Panc1 (cell line): ENCODE measurements at regions not wholly inside any gene's neighbourhood (a gene's known extent, or its start where the extent isn't known, plus 50 kb on each side); places are given as distances from the start of the nearest gene placed in this dataset.

Experiments used
- ATAC-seq: fragments of 200-7000 bp; cut with Tn5 transposase; 2 replicates; pipeline ENCODE4 v1.9.1; 2020; ENCODE audit warnings: mild to moderate bottlenecking, moderate library complexity
- BruUV-seq: library from RNA; stranded (reverse); fragments of 400-500 nt; replicated peaks from 2 replicates; lab custom pipeline; 2021; lab: Mats Ljungman, UMichigan
- CTCF ChIA-PET: fragments of 300-600 bp; sonication (Branson Sonifier 250); formaldehyde crosslinking; loops from one replicate; lab custom pipeline; 2022; ENCODE audit warnings: antibody characterized with exemption; lab: Charles Lee
- POLR2A ChIA-PET: fragments of 300-600 bp; sonication (Branson Sonifier 250); formaldehyde crosslinking; loops from one replicate; lab custom pipeline; 2022; ENCODE audit warnings: antibody characterized with exemption; lab: Charles Lee
- DNase-seq: peaks from one replicate; pipeline ENCODE4 v3.0.0-alpha.2; 2010; ENCODE audit warnings: low read depth, low spot score
- H3K27ac ChIP-seq: 2 replicates; pipeline ENCODE4 v1.5.1; 2011; ENCODE audit warnings: mild to moderate bottlenecking, low read length, inconsistent platforms
- H3K27me3 ChIP-seq: fragments of 200-500 bp; sonication (Bioruptor generic); 2 replicates; pipeline ENCODE4 v1.6.0; 2014; ENCODE audit warnings: low read length, inconsistent platforms; ENCODE audit not compliant: control insufficient read depth, insufficient read depth
- H3K36me3 ChIP-seq: fragments of 200-500 bp; sonication (Bioruptor generic); 2 replicates; pipeline ENCODE4 v1.5.1; 2014; ENCODE audit warnings: inconsistent platforms, mild to moderate bottlenecking, low read length, moderate library complexity; ENCODE audit not compliant: control insufficient read depth, insufficient read depth
- H3K4me1 ChIP-seq: 2 replicates; pipeline ENCODE4 v1.5.1; 2011; ENCODE audit warnings: inconsistent platforms, mild to moderate bottlenecking, low read length, moderate library complexity; ENCODE audit not compliant: control insufficient read depth, insufficient read depth
- H3K4me3 ChIP-seq, 2 experiments: 2 replicates each; pipeline ENCODE4 v1.5.1; 2011 to 2012; ENCODE audit warnings: low read depth in 2 of 2, low read length in 2 of 2, mild to moderate bottlenecking in 2 of 2, inconsistent platforms in 1 of 2, moderate library complexity in 1 of 2
- H3K9me3 ChIP-seq: fragments of 200-500 bp; sonication (Bioruptor generic); 2 replicates; pipeline ENCODE4 v1.5.1; 2014; ENCODE audit warnings: low read depth, mild to moderate bottlenecking, inconsistent platforms, low read length, moderate library complexity; ENCODE audit not compliant: control insufficient read depth, insufficient read depth
- CTCF ChIP-seq: fragments of 450-650 bp; IDR thresholded peaks from 2 replicates; pipeline ENCODE4 v1.5.1; 2017; ENCODE audit warnings: mild to moderate bottlenecking
- POLR2AphosphoS5 ChIP-seq: IDR thresholded peaks from 2 replicates; pipeline ENCODE4 v1.6.1; 2012; ENCODE audit warnings: mild to moderate bottlenecking, low read depth, low read length, moderate library complexity
- REST ChIP-seq, 2 experiments: IDR thresholded peaks; 2 replicates each; pipeline ENCODE4 v1.6.1; 2011 to 2012; ENCODE audit warnings: low read depth in 2 of 2, control low read depth in 1 of 2, low read length in 1 of 2, mild to moderate bottlenecking in 1 of 2, moderate library complexity in 1 of 2; ENCODE audit not compliant: insufficient read depth in 1 of 2
- SIN3A ChIP-seq: IDR thresholded peaks from 2 replicates; pipeline ENCODE4 v1.6.1; 2012; ENCODE audit warnings: low read depth, mild to moderate bottlenecking, low read length, moderate library complexity, borderline replicate concordance; ENCODE audit not compliant: insufficient read depth
- TCF7L2 ChIP-seq: IDR thresholded peaks from 2 replicates; pipeline ENCODE4 v1.6.1; 2011; ENCODE audit warnings: mild to moderate bottlenecking, low read depth, low read length, inconsistent platforms
- in situ Hi-C: cut with HindIII; loops from 2 replicates; pipeline ENCODE4 v1.10.0; 2016; ENCODE audit warnings: low sequenced_read_pairs, low pct_unique_long_range_greater_than_20kb
- intact Hi-C: fragments of 100-400 bp; cut with micrococcal nuclease; formaldehyde crosslinking; loops from one replicate; pipeline ENCODE4 v1.10.0; 2022; ENCODE audit not compliant: unreplicated experiment

- in situ Hi-C loops (no loop called here), intact Hi-C loops (no loop called here)
- Histone ChIP-seq H3K27ac (no peak overlapping the region), H3K36me3 (no peaks in the 10 kb centered on the region), H3K4me1 (no peaks in the 10 kb centered on the region), H3K27me3 (no peaks in the 10 kb centered on the region), H3K9me3 (no peaks in the 10 kb centered on the region), H3K4me3 (no peak overlapping the region)
- no peak for ATAC-seq
- no TSS peak for BruUV-seq
- CTCF ChIA-PET = no interaction called here
- no peak for DNase-seq
- POLR2A ChIA-PET = no interaction called here
- TF ChIP-seq TCF7L2 (0 out of 2 replicates have a peak, but pooled peaks have one; percentile 48), CTCF (no peak), REST (IDR thresholded peaks at IDR 0.05; ENCODE audit: insufficient read depth in 1 of 2, low read depth in 2 of 2, low read length in 1 of 2) (no peak), POLR2AphosphoS5 (no peak), SIN3A (no peak)
Measured at GRCh38 chr13:88339271-88339741, 668.1 kb downstream of the SLITRK5 start.

GRCh38 chr13:88345171-88345847, 674.1 kb downstream of the SLITRK5 start:
- CTCF ChIA-PET = no interaction called here
- in situ Hi-C loops = no loop called here
- ATAC-seq = no peak

More at GRCh38 chr13:88345171-88345847, 674.1 kb downstream of the SLITRK5 start:
- H3K9me3 ChIP-seq = no peaks in the 10 kb centered on the region
- H3K27me3 ChIP-seq = no peaks in the 10 kb centered on the region
- no peak overlapping the region for H3K4me3 ChIP-seq
- intact Hi-C loops = no loop called here
- H3K4me1 ChIP-seq = no peaks in the 10 kb centered on the region
- POLR2A ChIA-PET = no interaction called here
- H3K36me3 ChIP-seq = no peaks in the 10 kb centered on the region
- DNase-seq = no peak
- H3K27ac ChIP-seq = no peak overlapping the region
- no peak for TF ChIP-seq SIN3A
- no peak for TF ChIP-seq POLR2AphosphoS5
- no peak for TF ChIP-seq TCF7L2
- no peak for TF ChIP-seq REST (IDR thresholded peaks at IDR 0.05; ENCODE audit: insufficient read depth in 1 of 2, low read depth in 2 of 2, low read length in 1 of 2)
- TF ChIP-seq CTCF = no peak
- no TSS peak for BruUV-seq
